Epithelial cell of esophagus (primary cell): ENCODE measurements at regions not wholly inside any gene's neighbourhood (a gene's known extent, or its start where the extent isn't known, plus 50 kb on each side); places are given as distances from the start of the nearest gene placed in this dataset.
A peak's percentile ranks its signal among the peaks of the same experiment; 100 is the strongest.

Experiments used
- DNase-seq: peaks from one replicate; pipeline ENCODE4 v3.0.0; 2010; ENCODE audit warnings: low read depth
- H3K4me3 ChIP-seq: 2 replicates; pipeline ENCODE4 v1.5.1; 2011; ENCODE audit warnings: mild to moderate bottlenecking, low read length, control low read depth
- TF ChIP-seq, protein P1 (sequence below): IDR thresholded peaks from 2 replicates; pipeline ENCODE4 v1.5.1; 2011; ENCODE audit warnings: low read depth, mild to moderate bottlenecking, low read length, control low read depth, inconsistent platforms; ENCODE audit not compliant: insufficient read depth; ENCODE audit errors: missing control alignments

DNA sequence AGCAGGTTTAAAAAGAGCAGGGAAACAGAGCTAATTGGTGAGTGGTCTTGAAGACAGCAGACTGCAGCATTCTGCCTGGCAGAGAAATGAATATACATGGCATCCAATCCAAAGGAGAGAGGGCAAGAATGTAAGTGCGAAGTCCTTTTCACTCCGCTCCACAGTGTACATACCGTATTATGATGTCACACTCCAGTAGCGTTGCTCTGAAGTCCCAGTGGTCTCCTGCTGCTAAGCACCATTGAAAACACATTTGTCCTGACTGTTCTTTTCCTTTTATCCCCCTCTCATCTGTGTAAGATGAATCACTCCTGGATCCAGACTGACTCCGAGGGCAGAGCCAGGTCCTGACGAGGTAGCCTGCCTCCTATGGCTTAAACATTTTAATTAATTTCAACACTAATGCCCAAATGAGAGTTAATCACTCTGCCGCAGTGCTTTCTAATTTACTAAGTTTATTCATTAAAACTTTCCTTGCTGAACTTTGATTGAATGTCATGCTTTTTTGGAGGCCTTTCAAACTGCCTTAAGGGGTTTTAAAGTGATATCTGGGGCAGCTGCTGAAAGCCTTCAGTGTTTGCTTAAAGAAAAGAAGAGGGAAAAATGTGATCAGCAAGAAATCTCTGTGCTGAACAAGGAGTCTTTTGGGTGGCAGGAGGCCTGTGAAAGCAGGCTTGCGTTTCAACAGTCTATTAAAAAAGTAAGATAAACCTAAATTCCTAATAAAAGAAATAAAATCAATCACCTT, 227.2 kb downstream of the ATG4C start:
- no peak overlapping the region for H3K4me3 ChIP-seq
- TF ChIP-seq, protein P1, sequence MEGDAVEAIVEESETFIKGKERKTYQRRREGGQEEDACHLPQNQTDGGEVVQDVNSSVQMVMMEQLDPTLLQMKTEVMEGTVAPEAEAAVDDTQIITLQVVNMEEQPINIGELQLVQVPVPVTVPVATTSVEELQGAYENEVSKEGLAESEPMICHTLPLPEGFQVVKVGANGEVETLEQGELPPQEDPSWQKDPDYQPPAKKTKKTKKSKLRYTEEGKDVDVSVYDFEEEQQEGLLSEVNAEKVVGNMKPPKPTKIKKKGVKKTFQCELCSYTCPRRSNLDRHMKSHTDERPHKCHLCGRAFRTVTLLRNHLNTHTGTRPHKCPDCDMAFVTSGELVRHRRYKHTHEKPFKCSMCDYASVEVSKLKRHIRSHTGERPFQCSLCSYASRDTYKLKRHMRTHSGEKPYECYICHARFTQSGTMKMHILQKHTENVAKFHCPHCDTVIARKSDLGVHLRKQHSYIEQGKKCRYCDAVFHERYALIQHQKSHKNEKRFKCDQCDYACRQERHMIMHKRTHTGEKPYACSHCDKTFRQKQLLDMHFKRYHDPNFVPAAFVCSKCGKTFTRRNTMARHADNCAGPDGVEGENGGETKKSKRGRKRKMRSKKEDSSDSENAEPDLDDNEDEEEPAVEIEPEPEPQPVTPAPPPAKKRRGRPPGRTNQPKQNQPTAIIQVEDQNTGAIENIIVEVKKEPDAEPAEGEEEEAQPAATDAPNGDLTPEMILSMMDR, result no peak
- no peak for DNase-seq

DNA sequence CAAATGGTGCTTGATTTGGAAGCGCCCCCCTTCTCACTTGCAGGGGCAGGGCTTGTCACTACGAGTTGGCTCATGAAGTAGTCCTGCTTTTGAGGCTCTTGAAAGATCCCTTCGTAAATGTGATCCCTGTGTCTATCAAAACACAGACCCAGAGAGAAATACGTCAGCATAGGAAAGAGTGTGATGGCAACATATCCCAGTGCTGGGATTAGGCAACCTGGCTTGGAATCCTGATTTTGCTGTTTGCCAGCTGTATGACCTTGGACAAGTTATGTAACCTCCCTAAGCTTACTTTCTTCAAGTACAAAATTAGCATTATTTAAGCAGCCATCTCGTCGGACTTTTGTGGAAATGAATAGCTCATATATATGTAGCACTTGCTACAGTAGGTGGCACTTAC, 228.4 kb downstream of the ATG4C start:
- H3K4me3 ChIP-seq, result no peak overlapping the region
- peak; percentile 17 for DNase-seq
- TF ChIP-seq, protein P1, result no peak

DNA sequence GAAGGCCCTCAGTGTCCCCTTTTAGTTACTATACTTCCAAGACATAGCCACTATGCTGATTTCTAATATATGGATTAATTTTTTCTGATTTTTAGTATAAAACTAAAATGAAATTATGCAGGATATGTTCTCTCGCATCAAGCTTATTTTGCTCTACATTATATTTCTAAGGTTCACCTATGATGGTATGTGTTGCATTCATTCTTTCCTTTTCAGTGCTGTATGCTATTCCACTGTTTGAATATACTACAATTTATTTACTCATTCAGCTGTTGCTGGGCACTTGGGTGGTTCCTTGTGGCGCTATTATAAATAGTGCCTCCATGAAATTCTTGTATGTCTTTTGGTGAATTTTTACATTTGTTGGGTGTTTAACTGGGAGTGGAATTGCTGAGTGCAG, 230.3 kb downstream of the ATG4C start:
- DNase-seq, result no peak
- TF ChIP-seq, protein P1, result no peak

DNA sequence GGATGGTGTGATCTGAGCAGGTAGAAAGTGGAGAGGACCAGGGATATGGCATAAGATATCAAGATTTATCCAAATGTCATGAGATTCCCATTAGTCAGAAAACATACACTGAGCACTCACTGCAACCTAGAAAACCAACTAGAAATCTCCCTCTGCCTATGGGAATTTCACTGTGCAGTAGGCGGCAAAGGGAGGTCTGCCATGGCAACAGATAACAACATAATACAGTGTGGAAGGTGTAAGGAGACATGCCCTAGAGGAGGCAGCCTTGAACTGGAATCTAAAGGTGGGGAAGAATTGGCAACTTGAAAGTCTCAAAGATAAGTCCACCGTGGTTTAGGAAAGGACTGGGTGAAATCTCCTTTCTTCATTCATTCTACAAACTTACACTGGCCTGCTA, 238.4 kb downstream of the ATG4C start:
- TF ChIP-seq, protein P1, result no peak
- no peak overlapping the region for H3K4me3 ChIP-seq
- no peak for DNase-seq

More for the DNA sequence above, 230.3 kb downstream of the ATG4C start:
- H3K4me3 ChIP-seq, result no peak overlapping the region

DNA sequence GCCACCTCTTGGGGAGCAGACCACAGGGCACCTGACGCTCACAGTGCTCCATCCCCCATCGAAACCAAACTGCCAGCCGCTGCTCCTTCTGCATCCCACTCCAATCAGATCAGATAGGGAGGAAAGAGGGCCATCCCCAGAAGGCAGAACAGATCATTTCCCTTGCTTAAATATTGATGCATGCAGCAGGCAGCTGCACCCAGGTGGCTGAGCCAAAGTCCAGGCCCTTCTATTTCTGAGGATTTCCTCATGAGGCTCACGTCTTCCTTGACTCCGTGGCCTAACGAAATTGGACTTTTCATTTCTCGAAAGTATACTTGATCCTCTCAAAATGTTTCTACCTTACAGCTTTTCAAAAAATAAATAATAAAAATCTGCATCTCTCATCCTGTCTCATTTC, 239.2 kb downstream of the ATG4C start:
- DNase-seq, result no peak
- H3K4me3 ChIP-seq, result no peak overlapping the region
- TF ChIP-seq, protein P1, result no peak

DNA sequence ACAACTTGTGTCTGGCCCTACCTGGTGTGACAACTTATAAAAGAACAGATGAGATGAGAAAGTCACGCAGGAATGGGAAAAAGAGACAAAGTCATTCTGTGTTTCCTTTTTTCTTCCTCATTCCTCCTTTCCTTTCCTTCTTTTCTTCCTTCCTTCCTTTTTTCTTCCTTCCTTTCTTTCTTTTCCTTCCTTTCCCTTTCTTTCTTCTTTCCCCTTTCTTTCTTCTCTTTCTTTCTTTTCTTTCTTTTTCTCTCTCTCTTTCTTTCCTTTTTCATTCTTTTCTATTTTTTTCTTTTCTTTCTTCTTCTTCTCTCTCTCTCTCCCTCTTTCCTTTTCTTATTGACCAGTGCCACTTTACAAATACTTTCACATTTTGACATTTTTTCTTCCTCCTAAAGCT, 239.7 kb downstream of the ATG4C start:
- DNase-seq, result no peak
- no peak overlapping the region for H3K4me3 ChIP-seq
- TF ChIP-seq, protein P1, result no peak

DNA sequence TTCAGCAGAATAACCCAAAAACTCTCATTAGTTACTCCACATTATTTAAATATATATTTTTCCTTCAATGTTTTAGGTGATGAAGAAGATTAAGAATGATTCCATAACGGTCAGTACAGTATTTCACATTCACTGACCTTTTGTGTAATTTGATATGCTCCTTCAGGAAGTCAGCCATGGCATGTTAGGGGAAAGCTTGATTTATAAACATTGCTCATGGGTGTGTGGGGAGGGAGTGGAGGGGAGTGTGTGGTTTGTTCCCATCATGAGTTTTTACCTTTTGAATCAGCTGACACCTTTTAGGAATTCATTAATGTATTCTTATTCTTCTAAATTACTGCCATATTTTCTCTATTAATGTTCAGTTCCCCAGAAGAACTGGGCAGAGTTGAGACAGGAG, 240.2 kb downstream of the ATG4C start:
- H3K4me3 ChIP-seq, result no peak overlapping the region
- TF ChIP-seq, protein P1, result no peak
- no peak for DNase-seq
